WERI-Rb-1 (cell line): ENCODE measurements at regions not wholly inside any gene's neighbourhood (a gene's known extent, or its start where the extent isn't known, plus 50 kb on each side); places are given as distances from the start of the nearest gene placed in this dataset.
"Not testable (repeated sequence)": the region's sequence is repeated elsewhere in the genome, so short reads cannot be mapped to it uniquely, and the experiment has no call there.

Source experiments
- DNase-seq: peaks from one replicate; pipeline ENCODE4 v3.0.0-alpha.2; 2020
- H3K27ac ChIP-seq: fragments of 250-450 bp; sonication (Bioruptor Pico); 2 replicates; pipeline ENCODE4 v1.5.1; 2020; ENCODE audit warnings: mild to moderate bottlenecking, moderate library complexity
- H3K27me3 ChIP-seq: fragments of 250-450 bp; sonication (Bioruptor Pico); 2 replicates; pipeline ENCODE4 v1.5.1; 2021; ENCODE audit warnings: mild to moderate bottlenecking, low read depth, moderate library complexity; ENCODE audit not compliant: insufficient read depth, severe bottlenecking
- H3K36me3 ChIP-seq: fragments of 250-450 bp; sonication (Bioruptor Pico); 2 replicates; pipeline ENCODE4 v1.5.1; 2020; ENCODE audit warnings: mild to moderate bottlenecking, moderate library complexity
- H3K4me3 ChIP-seq: 2 replicates; pipeline ENCODE4 v1.5.1; 2011; ENCODE audit warnings: low read depth, mild to moderate bottlenecking, control low read depth, low read length
- H3K9me3 ChIP-seq: fragments of 250-450 bp; sonication (Bioruptor Pico); 2 replicates; pipeline ENCODE4 v1.5.1; 2021; ENCODE audit warnings: mild to moderate bottlenecking, moderate library complexity; ENCODE audit not compliant: severe bottlenecking
- TF ChIP-seq, protein P1 (sequence below): IDR thresholded peaks from 2 replicates; pipeline ENCODE4 v1.5.1; 2011; ENCODE audit warnings: low read depth, mild to moderate bottlenecking, control low read depth, inconsistent platforms, low read length

GRCh38 chr2:91742973-91743490 lies 3051.6 kb downstream of the RPIA start:
- not testable (repeated sequence) for H3K27me3 ChIP-seq, H3K4me3 ChIP-seq, DNase-seq, H3K27ac ChIP-seq, H3K9me3 ChIP-seq, H3K36me3 ChIP-seq

DNA sequence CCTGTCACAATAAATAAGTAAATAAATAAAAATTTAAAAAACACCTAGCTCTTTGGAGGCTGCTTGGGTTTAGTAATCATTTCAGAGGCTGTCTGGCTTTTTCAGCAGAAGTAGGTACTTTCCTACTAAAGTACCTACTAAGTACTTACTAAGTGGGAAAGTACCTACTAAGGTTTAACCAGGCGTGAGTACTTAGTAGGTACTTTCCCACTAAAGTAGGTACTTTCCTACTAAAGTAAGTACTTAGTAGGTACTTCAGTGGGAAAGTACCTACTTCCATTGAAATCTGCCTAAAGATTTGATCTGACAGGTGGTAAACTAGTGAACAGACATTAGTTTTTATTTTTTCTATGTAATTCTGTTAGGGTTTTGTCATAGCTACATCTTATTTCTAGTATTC lies 3052.4 kb downstream of the RPIA start:
- not testable (repeated sequence) for DNase-seq, H3K27ac ChIP-seq, H3K27me3 ChIP-seq, H3K4me3 ChIP-seq, H3K36me3 ChIP-seq, H3K9me3 ChIP-seq

DNA sequence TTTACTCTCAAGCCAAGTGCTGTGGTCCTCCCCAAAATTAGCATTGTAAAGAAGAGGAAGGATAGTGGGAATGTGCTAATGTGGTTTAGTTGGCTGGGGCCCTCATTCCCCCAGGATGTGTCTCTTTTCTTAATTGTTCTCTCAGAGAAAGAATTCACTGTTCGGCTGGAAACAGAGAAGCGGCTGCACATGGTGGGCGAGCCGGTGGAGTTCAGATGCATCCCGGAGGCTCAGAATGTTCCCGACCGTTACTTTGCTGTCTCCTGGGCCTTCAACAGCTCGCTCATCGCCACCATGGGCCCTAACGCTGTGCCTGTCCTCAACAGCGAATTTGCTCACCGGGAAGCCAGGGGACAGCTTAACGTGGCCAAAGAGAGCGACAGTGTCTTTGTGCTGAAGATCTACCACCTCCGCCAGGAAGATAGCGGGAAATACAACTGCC lies 3053.2 kb downstream of the RPIA start:
- H3K9me3 ChIP-seq, H3K27ac ChIP-seq, H3K27me3 ChIP-seq, H3K4me3 ChIP-seq, DNase-seq, H3K36me3 ChIP-seq: not testable (repeated sequence)

DNA sequence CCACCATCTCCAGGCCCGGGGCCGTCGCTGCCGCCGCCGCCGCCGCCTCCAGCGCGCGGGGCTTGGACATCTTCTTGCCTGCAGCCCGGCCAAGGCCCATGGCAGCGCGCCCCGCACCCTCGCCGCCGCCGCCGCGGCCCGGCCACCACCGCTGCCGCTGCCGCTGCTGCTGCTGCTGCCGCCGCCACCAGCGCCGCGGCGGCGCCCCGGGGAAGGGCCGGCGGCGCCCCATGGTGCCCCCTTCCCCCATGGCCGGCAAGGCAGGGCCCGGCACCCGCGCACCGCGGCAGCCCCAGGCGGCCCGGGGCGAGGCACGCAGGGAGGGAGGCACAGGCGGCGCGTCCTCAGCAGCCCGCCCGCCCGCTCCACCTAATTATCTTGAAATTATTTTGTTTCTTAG lies 3057.4 kb downstream of the RPIA start:
- no peak overlapping the region for H3K4me3 ChIP-seq
- H3K27me3 ChIP-seq: no peaks in the 10 kb centered on the region
- TF ChIP-seq, protein P1, sequence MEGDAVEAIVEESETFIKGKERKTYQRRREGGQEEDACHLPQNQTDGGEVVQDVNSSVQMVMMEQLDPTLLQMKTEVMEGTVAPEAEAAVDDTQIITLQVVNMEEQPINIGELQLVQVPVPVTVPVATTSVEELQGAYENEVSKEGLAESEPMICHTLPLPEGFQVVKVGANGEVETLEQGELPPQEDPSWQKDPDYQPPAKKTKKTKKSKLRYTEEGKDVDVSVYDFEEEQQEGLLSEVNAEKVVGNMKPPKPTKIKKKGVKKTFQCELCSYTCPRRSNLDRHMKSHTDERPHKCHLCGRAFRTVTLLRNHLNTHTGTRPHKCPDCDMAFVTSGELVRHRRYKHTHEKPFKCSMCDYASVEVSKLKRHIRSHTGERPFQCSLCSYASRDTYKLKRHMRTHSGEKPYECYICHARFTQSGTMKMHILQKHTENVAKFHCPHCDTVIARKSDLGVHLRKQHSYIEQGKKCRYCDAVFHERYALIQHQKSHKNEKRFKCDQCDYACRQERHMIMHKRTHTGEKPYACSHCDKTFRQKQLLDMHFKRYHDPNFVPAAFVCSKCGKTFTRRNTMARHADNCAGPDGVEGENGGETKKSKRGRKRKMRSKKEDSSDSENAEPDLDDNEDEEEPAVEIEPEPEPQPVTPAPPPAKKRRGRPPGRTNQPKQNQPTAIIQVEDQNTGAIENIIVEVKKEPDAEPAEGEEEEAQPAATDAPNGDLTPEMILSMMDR: no peak
- H3K27ac ChIP-seq: no peak overlapping the region
- DNase-seq: no peak
- no peaks in the 10 kb centered on the region for H3K36me3 ChIP-seq
- no peaks in the 10 kb centered on the region for H3K9me3 ChIP-seq

DNA sequence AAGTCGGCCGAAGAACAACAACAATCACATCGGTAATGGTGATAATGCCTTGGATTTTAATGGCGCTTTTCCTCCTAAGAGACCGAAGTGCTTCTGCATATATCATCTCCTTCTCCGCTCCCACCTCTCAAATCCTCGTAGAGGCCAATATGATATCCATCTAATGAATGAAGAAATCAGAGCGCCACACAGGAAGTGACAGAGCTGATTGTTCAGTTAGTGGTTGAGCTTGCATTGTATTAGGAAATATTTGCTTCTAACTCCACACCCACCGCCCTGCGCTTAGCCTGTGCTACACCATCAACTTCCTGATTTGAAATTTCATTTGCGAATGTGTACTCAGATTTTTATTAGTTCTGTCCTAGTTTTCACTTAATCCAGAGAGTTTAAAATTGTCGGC lies 3058.2 kb downstream of the RPIA start:
- H3K27ac ChIP-seq, H3K36me3 ChIP-seq, H3K9me3 ChIP-seq, H3K4me3 ChIP-seq, DNase-seq, H3K27me3 ChIP-seq: not testable (repeated sequence)

GRCh38 chr2:91759361-91759941 lies 3068.0 kb downstream of the RPIA start:
- not testable (repeated sequence) for DNase-seq, H3K27ac ChIP-seq, H3K4me3 ChIP-seq, H3K36me3 ChIP-seq, H3K9me3 ChIP-seq, H3K27me3 ChIP-seq

- H3K27me3 ChIP-seq, H3K27ac ChIP-seq, H3K9me3 ChIP-seq, DNase-seq, H3K4me3 ChIP-seq, H3K36me3 ChIP-seq: not testable (repeated sequence)
Measured at GRCh38 chr2:91760672-91761071, 3069.2 kb downstream of the RPIA start.

- DNase-seq, H3K36me3 ChIP-seq, H3K27me3 ChIP-seq, H3K27ac ChIP-seq, H3K4me3 ChIP-seq, H3K9me3 ChIP-seq: not testable (repeated sequence)
Measured at GRCh38 chr2:91762312-91762711, 3070.8 kb downstream of the RPIA start.

DNA sequence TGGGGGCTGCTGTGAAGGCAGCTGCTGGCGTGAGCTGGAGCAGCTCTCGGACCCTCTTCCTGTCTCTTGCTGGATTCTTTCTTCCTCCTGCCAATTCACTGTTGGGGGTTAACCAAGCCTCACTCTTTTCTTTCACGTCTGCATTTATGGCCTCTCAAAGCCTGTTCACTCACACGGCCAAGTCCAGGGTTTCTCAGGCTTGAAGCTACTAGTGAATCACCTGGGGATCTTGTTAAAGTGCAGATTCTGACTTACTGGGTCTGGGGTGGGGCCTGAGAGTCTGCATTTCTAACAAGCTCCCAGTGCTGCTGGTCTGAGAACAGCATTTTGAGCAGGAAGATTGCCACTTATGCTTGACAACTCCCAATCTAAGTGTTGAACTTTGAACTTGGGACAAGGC lies 3072.2 kb downstream of the RPIA start:
- H3K27ac ChIP-seq, H3K9me3 ChIP-seq, H3K27me3 ChIP-seq, DNase-seq, H3K4me3 ChIP-seq, H3K36me3 ChIP-seq: not testable (repeated sequence)

DNA sequence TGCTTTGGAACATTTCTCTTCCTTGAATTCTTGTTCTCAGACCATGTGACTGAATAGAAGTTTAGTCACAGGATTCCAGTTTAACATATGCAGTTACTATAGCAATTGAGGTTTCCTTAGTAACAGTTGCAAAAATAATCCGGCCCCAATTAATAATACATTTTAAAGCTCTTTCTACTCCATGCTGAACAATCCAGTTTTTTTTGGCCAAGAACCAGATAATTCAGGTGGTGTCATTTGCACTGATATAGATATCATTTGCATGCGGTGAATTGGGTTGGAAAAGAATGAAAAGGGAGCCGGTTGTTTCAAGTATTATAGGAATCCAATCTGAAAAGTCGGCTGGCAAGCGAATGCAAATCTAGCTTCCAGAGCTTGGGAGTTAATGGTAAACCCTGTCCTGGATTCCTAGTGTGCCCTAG lies 3073.1 kb downstream of the RPIA start:
- H3K36me3 ChIP-seq, H3K9me3 ChIP-seq, H3K4me3 ChIP-seq, H3K27me3 ChIP-seq, DNase-seq, H3K27ac ChIP-seq: not testable (repeated sequence)

DNA sequence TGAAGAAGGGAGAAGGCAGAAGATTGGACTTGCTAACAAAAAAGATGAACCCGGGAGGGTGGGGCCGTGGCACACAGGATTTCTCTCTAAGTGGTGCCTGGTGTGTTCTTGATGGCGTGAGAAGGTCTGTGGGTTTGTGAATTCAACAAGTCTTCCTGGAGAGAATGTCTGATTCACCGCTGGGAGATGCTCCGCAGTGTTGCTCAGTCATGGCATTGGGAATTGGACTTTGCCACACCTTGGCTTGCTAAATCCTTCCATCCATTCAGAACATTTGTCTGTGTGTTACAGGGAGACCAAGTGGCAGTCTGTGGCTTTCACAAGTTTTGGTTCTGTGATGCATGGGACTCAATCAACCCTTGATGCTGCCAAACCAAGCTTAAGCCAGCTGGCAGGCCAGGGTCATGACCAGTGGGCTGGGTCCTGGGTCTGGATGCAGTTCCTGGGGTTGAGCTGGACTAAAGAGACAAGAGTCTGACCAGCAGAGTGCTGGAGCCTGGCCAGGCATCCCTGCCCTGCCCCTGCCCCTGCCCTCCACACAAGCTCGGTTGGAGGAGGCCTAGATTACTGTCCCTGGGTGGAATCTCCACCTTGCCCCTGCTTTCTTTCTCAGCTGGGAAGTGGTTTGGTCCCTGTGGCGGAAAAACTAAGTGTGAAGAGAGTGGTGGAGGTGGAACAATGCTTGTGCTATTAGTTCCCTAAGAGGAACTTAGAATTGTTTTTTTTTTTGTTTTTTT lies 3073.7 kb downstream of the RPIA start:
- not testable (repeated sequence) for DNase-seq, H3K27me3 ChIP-seq, H3K27ac ChIP-seq, H3K36me3 ChIP-seq, H3K4me3 ChIP-seq, H3K9me3 ChIP-seq

DNA sequence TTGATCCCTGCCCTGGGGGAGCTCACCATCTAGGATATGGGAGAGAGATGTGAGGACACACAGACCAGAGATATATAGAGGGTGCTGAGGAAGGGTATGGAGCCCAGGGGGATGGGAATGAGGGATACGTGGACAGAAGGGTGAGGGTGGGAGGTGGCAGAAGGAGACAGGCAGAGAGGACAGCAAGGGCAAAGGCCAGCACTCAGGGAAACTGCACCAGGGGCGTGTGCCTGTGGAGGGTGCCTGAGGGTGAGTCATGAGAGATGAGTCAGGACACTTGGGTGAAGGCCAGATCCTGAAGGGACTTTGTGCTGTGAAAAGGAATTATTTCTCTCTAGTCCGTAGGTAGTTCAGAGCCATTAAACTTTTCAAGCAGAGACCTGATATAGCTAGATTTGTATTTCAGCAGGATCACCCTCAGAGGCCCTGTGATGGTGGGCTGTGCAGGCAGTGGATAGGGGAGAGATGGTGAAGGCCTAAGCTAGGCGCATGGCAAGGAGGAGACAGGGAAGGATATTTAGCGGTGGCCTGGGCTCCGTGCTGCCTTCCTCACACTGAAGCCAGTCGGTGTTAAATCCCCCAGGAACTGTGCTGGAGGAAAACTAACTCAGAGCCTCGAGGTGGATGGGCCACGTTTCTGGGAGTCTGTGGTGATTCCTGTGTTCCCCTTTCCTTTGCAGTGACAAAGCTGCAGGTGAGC lies 3075.0 kb downstream of the RPIA start:
- not testable (repeated sequence) for H3K27ac ChIP-seq, H3K4me3 ChIP-seq, H3K36me3 ChIP-seq, H3K9me3 ChIP-seq, H3K27me3 ChIP-seq, DNase-seq

DNA sequence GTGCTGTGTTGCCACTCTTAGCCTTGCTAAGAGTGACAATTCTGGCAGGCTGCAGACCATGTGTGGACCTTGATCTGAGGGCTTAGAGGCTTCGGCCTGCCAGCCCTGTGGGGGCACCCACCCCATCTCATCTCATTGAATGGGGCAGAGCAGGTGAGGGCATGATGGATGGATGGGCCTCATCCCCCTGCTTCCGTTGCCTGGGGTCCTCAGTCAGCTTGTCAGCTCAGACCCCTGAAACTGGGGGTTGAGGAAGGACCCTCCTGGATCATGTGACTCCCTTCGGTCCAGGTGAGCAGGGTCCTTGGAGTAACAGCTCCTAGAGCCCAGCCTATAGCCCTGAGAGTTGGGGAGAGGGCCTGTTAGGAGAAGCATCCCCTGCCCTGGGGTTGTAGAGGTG lies 3076.8 kb downstream of the RPIA start:
- not testable (repeated sequence) for H3K9me3 ChIP-seq, H3K4me3 ChIP-seq, H3K36me3 ChIP-seq, H3K27me3 ChIP-seq, DNase-seq, H3K27ac ChIP-seq
